ENCODE measurements at regions not wholly inside any gene's neighbourhood (a gene's known extent, or its start where the extent isn't known, plus 50 kb on each side); places are given as distances from the start of the nearest gene placed in this dataset.

GRCh38 chr19:24003537-24003936 is 83.5 kb upstream of the ZNF254 start:
- TF ChIP-seq, protein P1, sequence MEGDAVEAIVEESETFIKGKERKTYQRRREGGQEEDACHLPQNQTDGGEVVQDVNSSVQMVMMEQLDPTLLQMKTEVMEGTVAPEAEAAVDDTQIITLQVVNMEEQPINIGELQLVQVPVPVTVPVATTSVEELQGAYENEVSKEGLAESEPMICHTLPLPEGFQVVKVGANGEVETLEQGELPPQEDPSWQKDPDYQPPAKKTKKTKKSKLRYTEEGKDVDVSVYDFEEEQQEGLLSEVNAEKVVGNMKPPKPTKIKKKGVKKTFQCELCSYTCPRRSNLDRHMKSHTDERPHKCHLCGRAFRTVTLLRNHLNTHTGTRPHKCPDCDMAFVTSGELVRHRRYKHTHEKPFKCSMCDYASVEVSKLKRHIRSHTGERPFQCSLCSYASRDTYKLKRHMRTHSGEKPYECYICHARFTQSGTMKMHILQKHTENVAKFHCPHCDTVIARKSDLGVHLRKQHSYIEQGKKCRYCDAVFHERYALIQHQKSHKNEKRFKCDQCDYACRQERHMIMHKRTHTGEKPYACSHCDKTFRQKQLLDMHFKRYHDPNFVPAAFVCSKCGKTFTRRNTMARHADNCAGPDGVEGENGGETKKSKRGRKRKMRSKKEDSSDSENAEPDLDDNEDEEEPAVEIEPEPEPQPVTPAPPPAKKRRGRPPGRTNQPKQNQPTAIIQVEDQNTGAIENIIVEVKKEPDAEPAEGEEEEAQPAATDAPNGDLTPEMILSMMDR (conservative IDR thresholded peaks at IDR 0.05 in 1 of 2, IDR thresholded peaks at IDR 0.05 in 1 of 2; ENCODE audit: extremely low read depth in 1 of 2, insufficient read depth in 1 of 2, low read depth in 1 of 2, low read length in 2 of 2): no peak
- TF ChIP-seq EZH2 (IDR thresholded peaks at IDR 0.05; ENCODE audit: borderline replicate concordance, low read length): no peak

All from mammary epithelial cell (primary cell).